ENCODE measurements at regions not wholly inside any gene's neighbourhood (a gene's known extent, or its start where the extent isn't known, plus 50 kb on each side); places are given as distances from the start of the nearest gene placed in this dataset.
"Not testable (repeated sequence)": the region's sequence is repeated elsewhere in the genome, so short reads cannot be mapped to it uniquely, and the experiment has no call there.

DNA sequence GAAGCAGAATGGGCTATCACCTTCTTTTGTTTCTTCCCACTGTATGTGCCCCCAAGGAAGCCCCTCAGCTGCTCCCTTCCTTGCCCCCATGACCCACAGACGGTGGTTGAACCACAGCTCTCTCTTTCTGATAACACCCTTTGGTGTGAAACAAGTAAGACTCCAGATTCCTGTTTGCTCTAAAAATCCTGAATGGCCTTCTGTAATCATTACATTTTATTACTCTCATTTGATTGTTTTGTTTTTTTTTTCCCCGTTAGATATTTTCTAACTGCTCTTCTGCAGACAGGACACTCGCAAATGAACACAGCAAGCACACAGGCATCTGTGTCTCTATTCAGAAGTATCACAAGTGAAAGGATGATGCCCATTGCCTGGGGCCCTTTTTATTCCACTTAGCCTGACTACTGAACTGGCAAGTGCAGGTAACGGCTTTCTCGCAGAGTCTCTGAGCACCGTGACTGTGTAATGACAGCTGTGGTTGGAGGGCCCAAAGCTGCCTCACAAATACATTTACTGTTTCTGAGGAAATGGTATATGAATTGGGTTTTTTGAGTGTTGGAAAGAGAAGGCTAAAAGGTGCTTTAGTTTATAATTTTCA lies 59.3 kb downstream of the OXGR1 start:
- no peak for FAIRE-seq

DNA sequence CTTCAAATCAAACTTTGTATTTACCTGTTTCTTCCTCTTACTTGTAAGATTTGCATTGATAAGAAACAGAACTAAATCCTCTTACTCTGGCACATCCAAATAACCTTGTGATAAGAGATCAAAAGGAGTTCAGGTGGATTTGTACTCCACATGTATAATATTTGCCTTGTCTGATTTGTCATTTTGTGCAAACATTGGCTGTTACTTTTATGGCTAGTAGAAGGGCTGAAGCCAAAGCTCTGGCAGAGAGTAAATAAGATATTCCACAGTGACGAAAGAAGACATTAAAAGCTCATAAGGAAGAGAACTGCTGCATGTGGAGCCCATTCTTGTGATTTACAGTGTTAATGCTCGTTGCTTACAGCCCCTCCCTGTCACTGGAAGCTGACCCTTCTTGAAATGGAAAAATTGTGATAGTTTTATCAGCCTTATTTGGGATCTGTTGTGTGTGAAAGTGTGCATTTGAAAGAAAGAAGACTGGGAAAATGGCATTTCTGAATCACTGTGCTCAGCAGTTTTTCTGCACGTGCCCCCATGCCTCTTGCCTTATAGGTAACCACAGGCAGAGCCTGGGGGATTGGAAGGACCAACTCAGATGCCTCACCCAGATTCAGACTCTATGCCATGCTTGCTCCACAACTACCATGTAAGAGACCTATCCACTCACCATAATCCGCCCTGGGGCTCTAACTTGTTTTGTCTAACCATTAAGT lies 68.2 kb downstream of the OXGR1 start:
- FAIRE-seq: peak; percentile 100

DNA sequence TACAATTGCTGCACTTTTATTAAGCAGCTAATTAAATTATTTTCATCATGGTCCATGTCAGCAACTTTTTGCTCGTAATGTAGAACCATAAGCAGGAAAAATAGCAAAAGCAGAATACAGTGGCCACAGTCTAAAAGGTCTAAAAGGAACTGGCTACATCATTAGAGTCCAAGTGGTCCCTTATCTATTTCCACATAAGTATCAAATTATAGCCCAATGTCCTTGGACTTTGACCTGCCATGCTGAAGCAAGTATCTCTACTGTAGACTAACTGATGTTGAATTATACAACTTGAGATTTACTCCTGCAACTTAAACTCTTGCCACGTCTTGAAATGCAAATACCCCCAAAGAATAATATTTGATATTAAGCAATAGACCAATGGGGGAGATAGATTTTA lies 68.8 kb downstream of the OXGR1 start:
- no peak for FAIRE-seq

DNA sequence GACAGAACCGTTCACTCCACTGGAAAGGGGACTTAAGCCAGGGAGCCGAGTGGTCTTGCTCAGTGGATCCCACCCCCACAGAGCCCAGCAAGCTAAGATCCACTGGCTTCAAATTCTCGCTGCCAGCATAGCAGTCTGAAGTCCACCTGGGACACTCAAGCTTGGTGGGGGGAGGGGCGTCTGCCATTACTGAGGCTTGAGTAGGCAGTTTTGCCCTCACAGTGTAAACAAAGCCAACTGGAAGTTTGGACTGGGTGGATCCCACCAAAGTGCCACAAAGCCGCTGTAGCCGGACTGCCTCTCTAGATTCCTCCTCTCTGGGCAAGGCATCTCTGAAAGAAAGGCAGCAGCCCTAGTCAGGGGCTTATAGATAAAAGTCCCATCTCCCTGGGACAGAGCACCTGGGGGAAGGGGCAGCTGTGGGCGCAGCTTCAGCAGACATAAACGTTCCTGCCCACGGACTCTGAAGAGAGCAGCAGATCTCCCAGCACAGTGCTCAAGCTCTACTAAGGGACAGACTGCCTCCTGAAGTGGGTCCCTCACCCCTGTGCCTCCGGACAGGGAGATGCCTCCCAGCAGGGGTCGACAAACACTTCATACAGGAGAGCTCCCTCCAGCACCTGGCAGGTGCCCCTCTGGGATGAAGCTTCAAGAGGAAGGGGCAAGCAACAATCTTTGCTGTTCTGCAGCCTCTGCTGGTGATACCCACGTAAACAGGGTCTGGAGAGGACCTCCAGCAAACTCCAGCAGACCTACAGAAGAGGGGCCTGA lies 75.2 kb downstream of the OXGR1 start:
- not testable (repeated sequence) for FAIRE-seq

DNA sequence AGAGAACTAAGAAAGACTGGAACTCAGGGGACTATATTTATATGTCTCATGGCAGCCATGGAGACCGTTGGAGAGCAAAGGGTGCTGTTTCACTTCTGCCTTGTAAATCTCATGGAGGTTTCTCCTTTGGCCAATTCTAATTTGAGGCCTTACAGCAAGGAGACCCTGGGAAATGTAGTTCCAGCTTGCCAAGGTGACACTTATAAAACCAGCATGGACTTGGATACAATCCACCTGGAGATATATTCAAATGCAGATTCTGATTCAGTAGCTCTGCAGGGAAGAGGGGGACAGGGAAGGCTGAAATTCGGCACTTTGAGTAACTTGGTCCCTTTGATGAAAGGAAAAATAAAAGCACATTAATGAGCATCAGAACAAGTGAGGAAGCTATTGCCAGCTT lies 90.0 kb downstream of the OXGR1 start:
- FAIRE-seq: no peak

DNA sequence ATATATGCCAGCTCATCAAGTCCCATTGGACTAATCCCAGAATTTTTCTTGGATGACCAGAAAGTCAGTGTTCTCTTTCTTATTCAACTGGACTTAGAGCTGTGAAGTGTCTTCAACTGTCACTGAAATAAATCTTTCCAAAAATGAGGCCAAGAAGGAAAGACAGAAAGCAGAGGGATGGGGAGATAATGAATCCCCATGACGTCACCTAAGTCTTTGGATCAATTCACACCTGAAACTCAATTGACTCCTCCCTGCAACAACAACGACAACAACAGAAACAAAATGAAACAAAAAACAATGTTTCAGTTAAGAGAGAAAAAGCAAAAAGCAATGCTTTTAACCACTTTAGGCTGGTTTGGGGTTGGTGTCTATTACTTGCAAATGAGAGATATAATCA lies 91.2 kb downstream of the OXGR1 start:
- no peak for FAIRE-seq

DNA sequence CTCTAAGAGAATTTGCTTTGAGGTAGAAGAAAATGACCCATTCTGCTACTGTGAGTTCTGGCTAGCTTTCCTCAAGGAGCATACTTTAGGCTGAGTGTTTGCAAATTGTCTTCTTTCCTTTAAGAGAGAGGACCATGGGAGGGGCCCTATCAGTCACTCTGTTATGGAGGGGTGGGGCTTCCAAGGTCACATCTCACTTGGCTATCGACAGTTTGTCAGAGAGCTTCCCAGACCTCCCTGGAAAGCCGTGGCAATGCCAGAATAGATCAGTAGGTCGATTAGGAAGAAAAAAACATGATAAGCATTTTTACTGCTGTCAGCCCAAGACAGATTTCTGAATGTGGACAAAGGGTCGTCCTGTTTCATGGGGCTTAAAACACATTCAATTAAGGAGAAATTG lies 93.3 kb downstream of the OXGR1 start:
- no peak for FAIRE-seq

DNA sequence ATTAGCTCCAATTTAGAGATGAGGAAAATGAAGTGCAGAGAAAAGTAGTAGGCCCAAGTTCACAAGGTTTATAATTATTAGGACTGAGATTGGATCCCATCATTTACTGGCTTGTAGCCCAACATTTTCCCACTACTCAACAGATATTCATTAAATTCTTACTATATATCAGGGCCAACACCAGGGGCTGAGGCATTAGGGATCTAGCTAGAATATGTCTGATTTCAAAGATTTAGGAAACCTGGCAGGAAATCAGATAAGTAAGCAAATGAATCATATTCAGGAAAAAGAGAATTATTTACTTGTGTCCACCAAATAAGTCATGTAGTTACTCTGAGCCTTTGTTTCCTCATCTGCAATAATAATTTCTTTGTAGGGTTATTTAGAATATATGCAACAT lies 94.3 kb downstream of the OXGR1 start:
- no peak for FAIRE-seq

DNA sequence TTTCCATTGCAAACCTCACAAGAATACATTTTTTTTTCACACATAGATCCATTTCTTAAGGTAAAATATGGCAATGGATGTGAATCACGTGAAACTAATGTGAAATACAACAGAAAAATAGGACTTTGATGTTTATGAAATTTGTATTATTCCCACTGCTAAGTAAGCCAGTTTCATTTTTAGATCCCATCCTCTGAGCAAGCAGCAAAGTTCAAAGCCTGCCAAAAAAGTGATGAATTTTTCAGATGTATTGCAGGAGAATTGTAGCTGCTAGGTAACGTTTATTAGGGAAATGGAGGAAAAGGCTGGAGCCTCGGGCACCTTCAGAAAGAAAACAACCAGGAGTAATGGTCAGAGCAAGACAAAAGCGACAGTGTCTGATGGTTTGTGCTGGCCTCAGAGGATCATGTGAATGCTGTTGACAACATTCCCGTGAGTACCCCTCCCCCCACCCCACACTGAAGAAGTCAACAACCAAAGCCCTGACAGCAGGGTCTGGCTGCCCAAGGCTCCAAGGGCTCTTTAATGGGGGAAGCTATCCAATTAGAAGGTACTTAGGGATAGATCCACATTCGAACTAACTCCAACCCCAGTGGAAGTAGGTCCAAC lies 95.5 kb downstream of the OXGR1 start:
- no peak for FAIRE-seq

DNA sequence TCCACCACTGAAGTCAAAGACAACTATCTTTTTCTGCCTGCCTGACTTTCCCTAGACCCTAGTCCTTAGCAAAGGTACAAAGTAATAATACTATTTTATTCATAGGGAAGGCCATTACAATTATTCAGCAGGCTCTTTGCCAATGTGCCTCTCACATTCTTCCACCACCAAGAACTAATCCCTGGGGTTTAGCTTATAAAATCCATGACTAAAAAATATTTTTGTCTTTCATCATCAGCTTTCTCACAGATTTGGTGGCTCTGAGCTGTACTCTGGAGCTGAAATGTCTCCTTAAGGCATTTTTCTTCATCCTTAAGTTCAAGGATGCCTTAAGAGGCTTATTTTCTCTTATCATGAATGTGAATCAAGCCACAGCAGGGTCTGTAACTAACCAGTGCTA lies 96.1 kb downstream of the OXGR1 start:
- no peak for FAIRE-seq

Data from islet of Langerhans (tissue), 1 donor.